ENCODE measurements at regions not wholly inside any gene's neighbourhood (a gene's known extent, or its start where the extent isn't known, plus 50 kb on each side); places are given as distances from the start of the nearest gene placed in this dataset.

DNA sequence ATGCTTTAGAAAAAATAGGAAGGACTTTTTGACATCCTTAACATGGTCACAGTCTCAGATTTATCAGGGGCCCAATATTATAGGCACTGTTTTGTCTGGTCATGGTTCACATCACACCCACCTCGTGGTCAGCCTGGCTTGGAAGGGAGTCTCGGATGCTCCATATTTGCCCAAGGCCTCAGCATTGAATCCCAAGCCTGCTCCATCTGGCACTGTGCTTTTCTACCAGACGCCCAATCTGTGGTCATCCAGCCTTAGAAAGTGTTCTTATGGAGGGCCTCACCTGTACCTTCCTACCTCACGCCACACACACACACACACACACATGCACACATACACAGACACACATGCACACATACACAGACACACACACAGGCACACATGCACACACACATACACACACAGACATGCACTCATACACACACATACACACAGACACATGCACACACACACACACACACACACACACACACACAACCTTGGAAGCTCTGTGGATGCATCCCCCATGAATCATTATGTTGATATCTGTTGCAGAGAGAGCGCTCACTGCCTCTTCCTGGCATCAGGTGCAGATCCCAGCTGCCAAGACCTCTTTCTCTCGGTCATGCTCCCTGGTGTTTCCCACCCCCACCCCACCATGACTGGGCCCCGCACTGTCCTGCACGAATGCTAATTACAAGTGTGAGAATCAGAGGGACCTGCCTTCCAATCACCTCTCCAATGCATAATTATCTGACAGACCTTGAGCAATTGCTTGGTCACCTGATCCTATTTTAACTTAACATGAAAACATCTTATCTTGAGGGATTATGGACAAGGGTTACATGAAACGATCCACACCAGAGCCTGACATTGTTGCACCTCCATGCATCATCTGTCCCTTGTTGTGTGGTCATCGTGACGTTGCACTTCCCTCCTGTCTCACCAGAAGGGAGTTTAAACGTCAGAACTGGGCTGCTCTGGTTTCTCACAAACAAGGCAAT is 122.7 kb upstream of the TMEM72 start:
- no peak for DNase-seq

DNA sequence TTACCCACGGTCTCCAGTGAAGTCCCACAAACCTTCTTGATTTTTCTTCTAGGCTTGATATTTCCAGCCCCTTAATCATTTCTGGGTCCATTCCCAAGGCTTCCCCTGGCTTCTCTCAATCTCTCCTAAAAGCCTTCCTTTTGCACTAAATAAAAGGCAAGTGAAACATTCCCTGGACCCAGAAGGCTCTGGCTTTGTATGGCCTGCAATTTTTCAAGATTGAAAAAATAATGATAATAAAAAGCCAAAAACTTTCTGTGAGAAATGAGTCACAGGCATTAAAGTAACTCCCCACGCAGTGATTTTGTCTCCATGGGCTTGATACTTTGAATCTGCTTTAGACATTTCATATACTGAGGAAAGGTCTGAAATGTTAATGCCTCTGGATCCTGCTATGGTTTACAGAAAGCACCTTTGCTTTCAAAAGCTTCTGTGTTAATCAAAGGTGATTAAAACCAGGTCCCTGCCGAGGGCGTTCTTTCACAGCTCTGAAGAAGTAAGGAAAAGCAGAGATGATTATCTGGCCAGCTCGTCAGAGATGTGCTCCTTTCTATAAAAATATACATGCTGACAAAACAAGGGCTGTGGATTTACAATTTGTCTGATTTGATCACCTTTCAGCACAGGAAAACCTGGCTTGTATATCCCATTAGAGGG is 118.9 kb upstream of the TMEM72 start:
- no peak for DNase-seq

GRCh38 chr10:44799966-44800365 is 111.2 kb upstream of the TMEM72 start:
- DNase-seq = no peak

- no peak for DNase-seq
Observed at GRCh38 chr10:44801383-44802327, 109.5 kb upstream of the TMEM72 start.

DNA sequence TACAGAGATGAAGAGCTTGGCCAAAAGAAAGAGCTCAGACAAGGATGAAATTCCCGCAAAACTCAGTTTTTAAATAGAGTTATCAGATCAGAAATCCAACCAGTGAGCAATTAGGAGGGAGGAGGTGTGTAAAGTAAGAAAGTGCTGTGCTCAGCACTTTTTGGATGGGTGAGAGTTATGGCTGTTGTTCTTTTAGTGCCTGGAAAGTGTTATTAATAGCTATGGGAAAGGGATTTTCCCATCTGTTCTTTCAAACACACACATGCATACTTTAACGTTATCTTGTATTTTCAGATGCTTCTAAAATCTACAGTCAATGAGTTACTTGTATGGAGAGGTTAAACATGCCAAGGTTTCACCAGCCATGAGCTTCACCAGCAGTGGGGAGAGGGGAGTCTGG is 107.3 kb upstream of the TMEM72 start:
- DNase-seq = no peak

- no peak for DNase-seq
Observed at GRCh38 chr10:44804661-44805060, 106.5 kb upstream of the TMEM72 start.

GRCh38 chr10:44805466-44806210 is 105.5 kb upstream of the TMEM72 start:
- no peak for DNase-seq

DNA sequence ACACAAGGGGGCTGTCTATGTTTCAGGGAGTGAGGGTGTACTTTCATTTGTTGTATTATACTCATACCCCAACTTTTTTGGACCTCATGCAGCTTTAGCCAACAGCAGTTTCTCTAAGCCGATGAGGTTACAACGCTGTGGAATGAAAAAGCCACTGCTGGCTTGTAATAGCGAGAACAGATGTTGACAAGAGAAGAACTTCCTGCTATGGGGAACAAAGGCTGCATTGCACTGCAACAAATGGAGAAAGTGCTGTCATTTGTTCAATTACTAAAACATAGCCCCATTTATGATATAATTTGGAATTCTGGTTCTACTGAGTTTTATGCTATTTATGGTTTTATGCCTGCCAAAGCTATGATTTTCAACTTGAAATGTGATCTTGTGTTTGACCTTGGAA is 104.2 kb upstream of the TMEM72 start:
- DNase-seq = no peak

DNA sequence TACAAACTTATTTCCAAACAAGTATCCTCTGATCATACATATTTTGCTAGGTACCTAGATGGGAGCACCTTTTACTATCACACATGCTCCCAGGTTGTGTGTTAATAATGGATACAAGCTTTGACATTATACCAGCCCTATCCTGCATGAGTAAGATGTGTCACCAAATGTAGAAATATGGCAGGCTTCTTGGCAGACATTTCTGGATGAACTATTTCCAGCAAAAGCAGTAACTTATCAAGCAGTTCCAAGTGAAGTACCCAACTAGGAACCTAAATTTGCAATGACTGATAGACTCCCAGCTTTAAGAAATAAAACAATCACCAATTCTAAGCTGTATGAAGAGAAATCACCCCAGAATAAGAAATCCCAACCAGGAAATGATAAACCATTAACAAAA is 103.7 kb upstream of the TMEM72 start:
- DNase-seq = no peak

GRCh38 chr10:44809647-44810046 is 101.5 kb upstream of the TMEM72 start:
- DNase-seq = no peak

- DNase-seq = no peak
Observed at GRCh38 chr10:44811072-44811471, 100.1 kb upstream of the TMEM72 start.

- DNase-seq = no peak
Observed at GRCh38 chr10:44813201-44813600, 97.9 kb upstream of the TMEM72 start.

- DNase-seq = no peak
Observed at GRCh38 chr10:44814929-44815328, 96.2 kb upstream of the TMEM72 start.

DNA sequence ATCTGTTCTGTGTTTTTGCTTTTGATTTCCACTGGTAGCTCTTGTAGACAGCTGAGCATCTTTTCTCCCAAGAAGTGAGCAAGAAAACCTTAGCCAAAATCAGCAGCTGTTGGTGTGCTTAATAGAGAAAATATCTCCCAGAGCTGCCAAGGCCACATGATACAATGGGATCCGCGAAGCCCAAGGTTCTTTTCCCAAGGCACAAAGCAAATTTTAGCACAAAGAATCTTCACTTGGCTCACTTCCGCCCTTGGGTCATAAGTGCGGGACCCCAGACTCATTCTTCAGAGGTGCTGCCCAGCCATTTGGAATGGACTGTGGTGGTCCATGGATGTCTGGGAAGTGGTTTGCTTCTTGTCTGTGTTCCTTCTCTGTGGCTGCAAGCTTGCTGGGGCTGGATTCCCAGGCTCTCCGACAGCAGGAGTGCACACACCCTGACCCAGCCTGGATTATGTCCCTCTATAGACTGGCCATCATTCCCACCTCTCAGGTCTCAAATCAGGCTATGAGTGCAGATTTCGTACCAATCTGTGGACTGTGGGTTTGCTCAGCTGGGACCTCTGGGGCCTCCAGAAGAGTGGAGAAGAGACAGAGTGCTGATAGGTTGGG is 93.0 kb upstream of the TMEM72 start:
- DNase-seq = no peak

DNA sequence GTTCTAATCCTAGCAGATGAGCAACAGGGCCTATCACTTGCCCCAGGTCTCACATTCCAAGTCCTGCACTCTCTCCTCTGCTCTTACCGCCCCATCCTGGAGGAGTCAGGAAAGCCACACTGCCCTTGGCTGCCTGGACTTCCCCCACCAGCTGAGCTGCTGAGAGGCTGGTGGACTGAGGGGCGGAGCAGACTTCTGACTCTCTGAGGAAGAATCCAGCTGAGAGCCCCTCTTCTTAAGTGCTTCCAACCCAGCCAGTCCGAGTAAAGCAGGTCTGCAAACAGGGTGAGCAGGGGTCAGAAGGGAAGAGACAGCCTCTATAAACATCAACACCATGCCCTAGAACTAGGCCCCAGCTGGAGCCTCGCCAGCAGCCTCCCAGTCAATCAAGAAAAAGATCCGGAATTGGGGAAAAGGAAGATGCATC is 92.4 kb upstream of the TMEM72 start:
- DNase-seq = no peak

DNA sequence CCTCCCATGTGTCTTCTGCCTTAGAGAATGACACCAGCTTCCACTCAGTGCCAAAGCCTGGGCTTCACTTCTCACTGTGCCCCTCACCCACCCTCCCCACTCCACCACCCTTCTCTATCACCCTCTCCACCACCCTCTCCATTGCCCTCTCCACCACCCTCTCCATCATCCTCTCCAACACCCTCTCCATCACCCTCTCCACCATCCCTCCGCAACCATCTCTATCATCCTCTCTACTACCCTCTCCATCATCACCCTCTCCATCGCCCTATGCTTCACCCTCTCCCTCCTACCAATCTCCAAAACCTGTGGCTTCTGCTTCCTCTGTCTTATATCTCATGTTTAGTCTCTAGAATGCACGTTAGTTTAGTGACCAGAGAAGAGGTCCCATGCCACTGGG is 91.0 kb upstream of the TMEM72 start:
- no peak for DNase-seq

DNA sequence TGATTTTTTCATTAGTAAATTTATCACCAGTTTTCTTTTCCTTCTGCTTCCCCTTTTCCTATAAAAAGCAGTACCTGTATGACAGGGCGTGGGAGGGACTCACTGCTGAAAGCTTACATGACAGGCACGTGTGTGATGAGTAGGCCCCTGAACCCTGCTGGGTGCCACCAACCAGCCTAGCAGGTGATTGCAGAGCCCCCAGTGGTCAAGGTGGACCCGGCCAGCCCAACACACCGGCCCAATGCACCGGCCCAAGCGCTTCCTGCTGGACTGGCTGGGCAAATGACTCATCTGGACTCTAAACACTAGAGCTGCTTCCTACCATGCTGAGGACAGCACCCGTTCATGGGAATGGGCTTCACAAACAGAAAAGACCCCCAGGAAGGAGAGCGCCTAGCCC is 89.8 kb upstream of the TMEM72 start:
- no peak for DNase-seq

GRCh38 chr10:44822349-44822748 is 88.8 kb upstream of the TMEM72 start:
- no peak for DNase-seq

DNA sequence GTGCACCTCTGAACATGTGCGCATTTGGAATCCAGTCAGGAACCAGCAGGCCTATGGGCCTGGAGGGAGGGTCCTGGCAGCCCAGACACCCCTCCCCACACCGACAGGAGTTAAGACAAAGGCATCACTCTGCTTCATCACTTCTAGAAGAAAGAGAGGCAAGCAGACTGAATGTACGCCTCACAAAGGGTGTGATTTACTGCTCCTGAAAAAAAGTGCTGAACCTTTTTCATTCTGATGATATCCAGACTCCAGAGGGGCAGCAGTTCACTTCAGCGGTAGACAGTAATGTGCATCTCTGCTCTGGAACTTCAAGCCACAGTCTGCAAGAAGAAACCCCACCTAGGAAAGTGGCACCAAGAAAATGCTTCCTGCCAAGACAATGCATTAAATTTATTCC is 88.2 kb upstream of the TMEM72 start:
- no peak for DNase-seq

DNA sequence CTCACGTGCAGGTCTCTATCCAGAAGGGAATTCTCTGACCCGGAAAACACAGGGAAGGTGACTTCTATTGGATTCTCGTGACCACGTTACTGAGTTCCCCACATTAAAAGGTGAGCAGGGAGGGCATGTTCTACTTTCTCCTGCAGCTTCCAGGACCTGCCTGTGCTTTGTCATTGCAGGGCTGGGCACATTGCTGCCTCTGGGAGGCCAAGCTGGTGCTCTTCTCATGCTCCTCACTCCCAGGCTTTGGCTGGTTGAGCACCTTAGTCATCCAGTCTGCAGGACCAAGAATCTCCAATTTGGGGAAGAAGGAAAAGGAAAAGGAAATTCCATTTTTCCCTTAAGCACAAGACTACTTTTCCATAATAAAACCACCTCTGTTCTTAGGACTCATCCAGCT is 86.5 kb upstream of the TMEM72 start:
- no peak for DNase-seq

GRCh38 chr10:44827431-44828006 is 83.6 kb upstream of the TMEM72 start:
- DNase-seq = no peak

All from midbrain (tissue), 1 donor.